ENCODE measurements at regions not wholly inside any gene's neighbourhood (a gene's known extent, or its start where the extent isn't known, plus 50 kb on each side); places are given as distances from the start of the nearest gene placed in this dataset.

GRCh38 chr2:147490401-147491261, 354.2 kb upstream of the ACVR2A start:
- Histone ChIP-seq H3K9me2 (replicated peaks; ENCODE audit: low read length) (no peaks in the 10 kb centered on the region), H3K4me1 (ENCODE audit: insufficient read depth, low read length) (peaks cover 2% of the 10 kb centered on the region; the same call in 1 of the 2 replicates), H3K27ac (ENCODE audit: low read length) (no peak overlapping the region), H3K9ac (ENCODE audit: low read length) (no peak overlapping the region), H3K27me3 (ENCODE audit: low read length) (no peaks in the 10 kb centered on the region), H3K9me3 (ENCODE audit: low read length) (no peaks in the 10 kb centered on the region), H3F3A (ENCODE audit: low read length, unreplicated experiment) (no peaks in the 10 kb centered on the region), H3K4me3 (ENCODE audit: low read length) (no peak overlapping the region), H3K79me2 (ENCODE audit: low read length) (no peaks in the 10 kb centered on the region), H4K20me1 (ENCODE audit: low read length) (no peaks in the 10 kb centered on the region), H3K4me2 (ENCODE audit: low read length) (no peak overlapping the region), H2AFZ (ENCODE audit: low read length) (no peak overlapping the region), H3K36me3 (ENCODE audit: low read depth, low read length) (no peaks in the 10 kb centered on the region)
- ChIA-PET CTCF (no interaction called here), POLR2A (ENCODE audit: unreplicated experiment) (no interaction called here)
- no TSS peak for BruUV-seq (replicated peaks)
- TF ChIP-seq EZH2 (IDR thresholded peaks at IDR 0.05; ENCODE audit: low read length, unreplicated experiment) (no peak), EZH2phosphoT487 (IDR thresholded peaks at IDR 0.05; ENCODE audit: borderline replicate concordance, low read length) (no peak), CTCF (conservative IDR thresholded peaks at IDR 0.05; ENCODE audit: low read depth, low read length) (no peak)
- ATAC-seq: no peak
- no peak for DNase-seq
- intact Hi-C loops (cut with micrococcal nuclease): no loop called here

- CTCF ChIA-PET: no interaction called here
- POLR2A ChIA-PET (ENCODE audit: unreplicated experiment): no interaction called here
- H3K27ac ChIP-seq (ENCODE audit: low read length): no peak overlapping the region
- no peaks in the 10 kb centered on the region for H3K9me2 ChIP-seq (replicated peaks; ENCODE audit: low read length)
- H3K79me2 ChIP-seq (ENCODE audit: low read length): no peaks in the 10 kb centered on the region
- ATAC-seq (no peak), DNase-seq (no peak)
- BruUV-seq (replicated peaks): no TSS peak
- no peak overlapping the region for H3K4me2 ChIP-seq (ENCODE audit: low read length)
- H4K20me1 ChIP-seq (ENCODE audit: low read length): no peaks in the 10 kb centered on the region
- no peaks in the 10 kb centered on the region for H3K36me3 ChIP-seq (ENCODE audit: low read depth, low read length)
- no peaks in the 10 kb centered on the region for H3K9me3 ChIP-seq (ENCODE audit: low read length)
- H3K27me3 ChIP-seq (ENCODE audit: low read length): no peaks in the 10 kb centered on the region
- intact Hi-C loops (cut with micrococcal nuclease): loop anchor here (10.0 kb wide), 1 partner anchor 356 kb away; the partner anchor contains the start of gene ACVR2A
- no peak overlapping the region for H2AFZ ChIP-seq (ENCODE audit: low read length)
- H3K4me3 ChIP-seq (ENCODE audit: low read length): no peak overlapping the region
- H3F3A ChIP-seq (ENCODE audit: low read length, unreplicated experiment): no peaks in the 10 kb centered on the region
- TF ChIP-seq EZH2 (IDR thresholded peaks at IDR 0.05; ENCODE audit: low read length, unreplicated experiment): no peak
- peaks cover 11% of the 10 kb centered on the region for H3K4me1 ChIP-seq (ENCODE audit: insufficient read depth, low read length)
- H3K9ac ChIP-seq (ENCODE audit: low read length): no peak overlapping the region
These were observed 356.4 kb upstream of the ACVR2A start for GRCh38 chr2:147488472-147488871.

GRCh38 chr2:147487978-147488289, 356.9 kb upstream of the ACVR2A start:
- H3K79me2 ChIP-seq (ENCODE audit: low read length): no peaks in the 10 kb centered on the region
- ATAC-seq (no peak), DNase-seq (no peak)
- no peak overlapping the region for H2AFZ ChIP-seq (ENCODE audit: low read length)
- no peak overlapping the region for H3K4me2 ChIP-seq (ENCODE audit: low read length)
- H3K9me3 ChIP-seq (ENCODE audit: low read length): no peaks in the 10 kb centered on the region
- H3K36me3 ChIP-seq (ENCODE audit: low read depth, low read length): no peaks in the 10 kb centered on the region
- BruUV-seq (replicated peaks): no TSS peak
- TF ChIP-seq EZH2phosphoT487 (IDR thresholded peaks at IDR 0.05; ENCODE audit: borderline replicate concordance, low read length) (no peak), CTCF (conservative IDR thresholded peaks at IDR 0.05; ENCODE audit: low read depth, low read length) (no peak), EZH2 (IDR thresholded peaks at IDR 0.05; ENCODE audit: low read length, unreplicated experiment) (no peak)
- no peaks in the 10 kb centered on the region for H4K20me1 ChIP-seq (ENCODE audit: low read length)
- intact Hi-C loops (cut with micrococcal nuclease): loop anchor here (10.0 kb wide), 1 partner anchor 357 kb away; the partner anchor contains the start of gene ACVR2A
- H3F3A ChIP-seq (ENCODE audit: low read length, unreplicated experiment): no peaks in the 10 kb centered on the region
- H3K27me3 ChIP-seq (ENCODE audit: low read length): no peaks in the 10 kb centered on the region
- H3K9me2 ChIP-seq (replicated peaks; ENCODE audit: low read length): no peaks in the 10 kb centered on the region
- ChIA-PET CTCF (no interaction called here), POLR2A (ENCODE audit: unreplicated experiment) (no interaction called here)
- H3K9ac ChIP-seq (ENCODE audit: low read length): no peak overlapping the region
- H3K27ac ChIP-seq (ENCODE audit: low read length): no peak overlapping the region
- H3K4me3 ChIP-seq (ENCODE audit: low read length): no peak overlapping the region
- H3K4me1 ChIP-seq (ENCODE audit: insufficient read depth, low read length): peaks cover 11% of the 10 kb centered on the region

Data from PC-3 (cell line).